ENCODE measurements at regions not wholly inside any gene's neighbourhood (a gene's known extent, or its start where the extent isn't known, plus 50 kb on each side); places are given as distances from the start of the nearest gene placed in this dataset.

GRCh38 chr6:134708079-134708478, 241.8 kb downstream of the ALDH8A1 start:
- TF ChIP-seq EP300 (IDR thresholded peaks at IDR 0.05) (no peak), CTCF (IDR thresholded peaks at IDR 0.05) (no peak), POLR2AphosphoS5 (IDR thresholded peaks at IDR 0.05) (no peak), POLR2A (IDR thresholded peaks at IDR 0.05) (no peak)
- DNase-seq: no peak
- Histone ChIP-seq H3K4me1 (peaks cover 0 to 9% (median 4%) of the 10 kb centered on the region in 4 donors), H3K9me3 (no peaks in the 10 kb centered on the region), H3K36me3 (no peaks in the 10 kb centered on the region), H3K27me3 (no peaks in the 10 kb centered on the region), H3K4me3 (no peak overlapping the region), H3K27ac (no peak overlapping the region)
- intact Hi-C loops (cut with DNase I; ENCODE audit: low total_unique reads): no loop called here
- 58 to 71% (median 63%) methylated on average over 1 of the region's 1 CpG for WGBS, 5 donors

- no peak overlapping the region for H3K27ac ChIP-seq
- no peaks in the 10 kb centered on the region for H3K9me3 ChIP-seq
- no peak overlapping the region for H3K4me3 ChIP-seq
- peak in 1 of 2 donors; percentile 77 for DNase-seq
- intact Hi-C loops (cut with DNase I; ENCODE audit: low total_unique reads): no loop called here
- TF ChIP-seq CTCF (IDR thresholded peaks at IDR 0.05): no peak
- TF ChIP-seq POLR2A (IDR thresholded peaks at IDR 0.05): no peak
- no peak for TF ChIP-seq EP300 (IDR thresholded peaks at IDR 0.05)
- TF ChIP-seq POLR2AphosphoS5 (IDR thresholded peaks at IDR 0.05): no peak
- H3K4me1 ChIP-seq: peaks cover 0 to 9% (median 4%) of the 10 kb centered on the region in 4 donors
- H3K36me3 ChIP-seq: no peaks in the 10 kb centered on the region
- H3K27me3 ChIP-seq: no peaks in the 10 kb centered on the region
- 33 to 55% (median 51%) methylated on average over 5 of the region's 5 CpGs for WGBS, 5 donors
Measured at GRCh38 chr6:134707342-134708031, 242.4 kb downstream of the ALDH8A1 start.

DNA sequence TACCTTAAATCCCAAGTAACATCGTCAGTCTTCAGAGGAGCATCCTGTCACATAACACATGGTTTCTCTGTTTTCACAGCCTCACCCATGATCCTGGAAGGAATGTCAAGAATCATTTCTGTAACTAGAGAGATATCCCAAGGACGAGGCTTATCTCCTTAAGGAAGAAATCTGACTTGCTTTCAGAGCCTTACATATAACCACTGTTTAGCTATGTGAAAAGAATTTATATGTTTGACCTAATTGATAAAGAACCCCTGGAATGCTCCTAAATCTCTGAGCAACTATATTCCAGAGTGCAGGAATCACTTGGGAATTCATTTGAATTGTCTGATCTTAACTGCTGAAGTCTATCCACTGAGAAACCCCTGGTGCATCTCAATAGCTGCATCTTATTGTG, 243.1 kb downstream of the ALDH8A1 start:
- Histone ChIP-seq H3K4me3 (no peak overlapping the region), H3K9me3 (no peaks in the 10 kb centered on the region), H3K4me1 (peaks cover 0 to 9% (median 4%) of the 10 kb centered on the region in 4 donors), H3K27me3 (no peaks in the 10 kb centered on the region), H3K27ac (no peak overlapping the region), H3K36me3 (no peaks in the 10 kb centered on the region)
- WGBS, 5 donors: 44 to 59% (median 51%) methylated on average over 2 of the region's 2 CpGs
- intact Hi-C loops (cut with DNase I; ENCODE audit: low total_unique reads): no loop called here
- TF ChIP-seq EP300 (IDR thresholded peaks at IDR 0.05): no peak
- TF ChIP-seq POLR2AphosphoS5 (IDR thresholded peaks at IDR 0.05): no peak
- no peak for DNase-seq

DNA sequence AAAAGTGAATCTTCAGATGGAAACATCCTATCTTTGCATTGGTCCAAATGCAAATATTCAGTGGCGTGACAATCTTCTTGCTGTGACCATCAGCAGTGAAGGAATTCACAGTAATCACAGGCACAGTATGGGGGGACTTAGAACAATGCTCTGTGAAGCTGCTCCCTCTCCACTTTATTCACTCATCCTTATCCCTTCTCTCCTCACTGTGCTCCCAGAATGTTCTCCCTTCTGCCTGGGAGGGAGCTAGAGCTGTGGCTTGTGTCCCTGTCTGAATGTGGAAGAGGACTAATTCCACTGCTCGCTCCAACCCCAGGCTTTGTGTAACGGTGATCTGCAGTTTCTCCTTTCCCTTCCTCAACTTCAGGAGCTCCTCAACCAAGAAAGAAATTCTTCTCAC, 243.7 kb downstream of the ALDH8A1 start:
- TF ChIP-seq POLR2A (IDR thresholded peaks at IDR 0.05) (no peak), EP300 (IDR thresholded peaks at IDR 0.05) (no peak), POLR2AphosphoS5 (IDR thresholded peaks at IDR 0.05) (no peak), CTCF (IDR thresholded peaks at IDR 0.05) (no peak)
- H3K27ac ChIP-seq: no peak overlapping the region
- no peaks in the 10 kb centered on the region for H3K27me3 ChIP-seq
- intact Hi-C loops (cut with DNase I; ENCODE audit: low total_unique reads): no loop called here
- H3K4me1 ChIP-seq: peaks cover 0 to 9% (median 4%) of the 10 kb centered on the region in 4 donors
- no peaks in the 10 kb centered on the region for H3K9me3 ChIP-seq
- no peak for DNase-seq
- 79 to 90% (median 86%) methylated on average over 3 of the region's 3 CpGs for WGBS, 5 donors
- no peaks in the 10 kb centered on the region for H3K36me3 ChIP-seq
- no peak overlapping the region for H3K4me3 ChIP-seq

DNA sequence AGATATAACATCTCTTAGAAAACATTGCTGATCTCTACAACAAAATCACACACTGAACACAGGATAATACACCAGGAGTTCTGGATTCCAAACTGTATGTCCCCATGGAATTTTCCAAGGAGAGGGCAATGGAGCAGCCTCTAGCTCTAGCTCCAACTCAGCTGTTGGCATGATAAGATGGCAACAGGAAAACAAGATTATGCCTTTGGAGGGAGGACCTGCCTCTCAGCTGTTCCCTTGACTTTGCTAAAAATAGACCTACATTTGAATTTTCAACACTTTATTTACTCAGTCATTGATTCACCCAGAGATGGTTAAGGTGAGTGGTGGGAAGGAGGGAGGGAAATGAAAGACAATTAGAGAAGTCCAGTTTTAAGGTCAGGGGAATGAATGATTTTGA, 246.7 kb downstream of the ALDH8A1 start:
- no peak for DNase-seq
- intact Hi-C loops (cut with DNase I; ENCODE audit: low total_unique reads): no loop called here
- Histone ChIP-seq H3K9me3 (no peaks in the 10 kb centered on the region), H3K36me3 (no peaks in the 10 kb centered on the region), H3K27me3 (no peaks in the 10 kb centered on the region), H3K27ac (no peak overlapping the region), H3K4me3 (no peak overlapping the region), H3K4me1 (peaks cover 0 to 9% (median 4%) of the 10 kb centered on the region in 4 donors)
- no peak for TF ChIP-seq CTCF (IDR thresholded peaks at IDR 0.05)
